ENCODE measurements at regions not wholly inside any gene's neighbourhood (a gene's known extent, or its start where the extent isn't known, plus 50 kb on each side); places are given as distances from the start of the nearest gene placed in this dataset.

DNA sequence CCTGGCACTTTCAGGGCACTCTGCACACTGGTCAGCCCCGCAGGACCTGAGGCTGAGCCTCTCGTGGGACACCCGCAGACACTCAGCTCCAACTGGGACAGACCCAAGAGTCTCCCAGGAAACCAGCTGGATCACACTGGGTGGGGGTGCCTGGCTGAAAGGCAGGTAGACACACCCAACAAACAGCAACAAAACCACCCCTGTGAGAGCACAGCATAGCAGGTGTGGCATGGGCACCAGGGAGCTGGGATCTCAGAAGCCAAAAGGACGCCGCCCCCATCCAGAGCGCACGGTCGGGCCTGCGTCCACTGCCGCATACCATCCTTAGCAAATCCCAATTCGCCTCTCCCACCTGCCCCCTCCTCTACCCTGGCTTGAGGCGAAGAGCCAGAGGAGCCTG lies 154.2 kb upstream of the LINGO1 start:
- no peak for ATAC-seq
- DNase-seq (ENCODE audit: low read depth, low spot score): no peak
- ChIA-PET CTCF (no interaction called here), POLR2A (no interaction called here)
- H3K4me3 ChIP-seq (ENCODE audit: low read depth in 2 of 2, low read length in 2 of 2): no peak overlapping the region
- no peaks in the 10 kb centered on the region for H3K9me3 ChIP-seq (ENCODE audit: control insufficient read depth, insufficient read depth, low read depth, low read length)
- H3K27ac ChIP-seq (ENCODE audit: low read length): no peak overlapping the region
- TF ChIP-seq, protein P1, sequence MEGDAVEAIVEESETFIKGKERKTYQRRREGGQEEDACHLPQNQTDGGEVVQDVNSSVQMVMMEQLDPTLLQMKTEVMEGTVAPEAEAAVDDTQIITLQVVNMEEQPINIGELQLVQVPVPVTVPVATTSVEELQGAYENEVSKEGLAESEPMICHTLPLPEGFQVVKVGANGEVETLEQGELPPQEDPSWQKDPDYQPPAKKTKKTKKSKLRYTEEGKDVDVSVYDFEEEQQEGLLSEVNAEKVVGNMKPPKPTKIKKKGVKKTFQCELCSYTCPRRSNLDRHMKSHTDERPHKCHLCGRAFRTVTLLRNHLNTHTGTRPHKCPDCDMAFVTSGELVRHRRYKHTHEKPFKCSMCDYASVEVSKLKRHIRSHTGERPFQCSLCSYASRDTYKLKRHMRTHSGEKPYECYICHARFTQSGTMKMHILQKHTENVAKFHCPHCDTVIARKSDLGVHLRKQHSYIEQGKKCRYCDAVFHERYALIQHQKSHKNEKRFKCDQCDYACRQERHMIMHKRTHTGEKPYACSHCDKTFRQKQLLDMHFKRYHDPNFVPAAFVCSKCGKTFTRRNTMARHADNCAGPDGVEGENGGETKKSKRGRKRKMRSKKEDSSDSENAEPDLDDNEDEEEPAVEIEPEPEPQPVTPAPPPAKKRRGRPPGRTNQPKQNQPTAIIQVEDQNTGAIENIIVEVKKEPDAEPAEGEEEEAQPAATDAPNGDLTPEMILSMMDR (IDR thresholded peaks at IDR 0.05): no peak
- TF ChIP-seq TCF7L2 (IDR thresholded peaks at IDR 0.05; ENCODE audit: low read depth, low read length) (no peak), POLR2AphosphoS5 (IDR thresholded peaks at IDR 0.05; ENCODE audit: low read depth, low read length) (no peak)
- BruUV-seq (replicated peaks): no TSS peak
- H3K27me3 ChIP-seq (ENCODE audit: control insufficient read depth, insufficient read depth, low read length): no peaks in the 10 kb centered on the region
- H3K4me1 ChIP-seq (ENCODE audit: control insufficient read depth, insufficient read depth, low read length): no peaks in the 10 kb centered on the region
- no peaks in the 10 kb centered on the region for H3K36me3 ChIP-seq (ENCODE audit: control insufficient read depth, insufficient read depth, low read length)
- intact Hi-C loops (cut with micrococcal nuclease; ENCODE audit: unreplicated experiment): no loop called here
- in situ Hi-C loops (cut with HindIII; ENCODE audit: low pct_unique_long_range_greater_than_20kb, low sequenced_read_pairs): no loop called here

DNA sequence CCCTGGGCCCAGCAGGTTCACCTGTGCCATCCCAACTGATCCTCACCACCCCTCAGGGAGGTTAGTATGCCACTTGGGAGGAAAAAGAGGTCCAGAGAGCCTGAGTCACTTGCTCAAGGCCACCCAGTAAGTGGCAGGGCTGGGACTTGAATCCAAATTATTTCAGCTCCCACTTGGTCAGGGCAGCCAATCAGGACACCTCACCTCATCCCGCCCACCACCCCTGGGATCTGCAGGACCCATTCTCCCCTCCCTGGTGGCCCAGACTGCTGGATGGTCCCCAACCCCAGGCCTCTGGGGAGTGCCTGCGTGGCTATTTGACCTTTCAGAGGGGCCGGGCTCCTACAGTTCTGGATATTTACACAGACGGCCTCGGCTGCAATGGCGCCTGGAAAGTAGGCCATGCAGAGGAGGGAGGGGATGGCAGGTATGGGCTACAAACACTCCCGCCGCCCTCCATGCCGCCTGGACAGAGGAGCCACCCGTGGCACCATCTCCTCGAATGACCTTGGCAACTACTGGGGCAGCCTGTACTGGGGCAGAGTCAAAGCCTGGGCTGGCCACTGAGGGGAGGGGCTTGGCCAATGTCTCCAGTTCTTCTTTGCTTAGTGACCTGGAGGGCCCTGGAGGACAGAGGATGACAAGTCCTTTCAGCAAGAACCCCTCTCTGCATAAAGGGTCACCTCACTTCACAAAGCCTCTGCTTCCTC lies 153.6 kb upstream of the LINGO1 start:
- H3K9me3 ChIP-seq (ENCODE audit: control insufficient read depth, insufficient read depth, low read depth, low read length): no peaks in the 10 kb centered on the region
- H3K4me1 ChIP-seq (ENCODE audit: control insufficient read depth, insufficient read depth, low read length): no peaks in the 10 kb centered on the region
- in situ Hi-C loops (cut with HindIII; ENCODE audit: low pct_unique_long_range_greater_than_20kb, low sequenced_read_pairs): no loop called here
- ATAC-seq: no peak
- no peak for DNase-seq (ENCODE audit: low read depth, low spot score)
- BruUV-seq (replicated peaks): no TSS peak
- ChIA-PET CTCF (no interaction called here), POLR2A (no interaction called here)
- intact Hi-C loops (cut with micrococcal nuclease; ENCODE audit: unreplicated experiment): no loop called here
- no peak overlapping the region for H3K4me3 ChIP-seq (ENCODE audit: low read depth in 2 of 2, low read length in 2 of 2)
- no peaks in the 10 kb centered on the region for H3K27me3 ChIP-seq (ENCODE audit: control insufficient read depth, insufficient read depth, low read length)
- no peak overlapping the region for H3K27ac ChIP-seq (ENCODE audit: low read length)
- no peaks in the 10 kb centered on the region for H3K36me3 ChIP-seq (ENCODE audit: control insufficient read depth, insufficient read depth, low read length)
- TF ChIP-seq SIN3A (IDR thresholded peaks at IDR 0.05; ENCODE audit: borderline replicate concordance, insufficient read depth, low read depth, low read length) (no peak), TCF7L2 (IDR thresholded peaks at IDR 0.05; ENCODE audit: low read depth, low read length) (no peak), POLR2AphosphoS5 (IDR thresholded peaks at IDR 0.05; ENCODE audit: low read depth, low read length) (no peak)
- TF ChIP-seq, protein P1 (IDR thresholded peaks at IDR 0.05): no peak
- TF ChIP-seq, protein P2, sequence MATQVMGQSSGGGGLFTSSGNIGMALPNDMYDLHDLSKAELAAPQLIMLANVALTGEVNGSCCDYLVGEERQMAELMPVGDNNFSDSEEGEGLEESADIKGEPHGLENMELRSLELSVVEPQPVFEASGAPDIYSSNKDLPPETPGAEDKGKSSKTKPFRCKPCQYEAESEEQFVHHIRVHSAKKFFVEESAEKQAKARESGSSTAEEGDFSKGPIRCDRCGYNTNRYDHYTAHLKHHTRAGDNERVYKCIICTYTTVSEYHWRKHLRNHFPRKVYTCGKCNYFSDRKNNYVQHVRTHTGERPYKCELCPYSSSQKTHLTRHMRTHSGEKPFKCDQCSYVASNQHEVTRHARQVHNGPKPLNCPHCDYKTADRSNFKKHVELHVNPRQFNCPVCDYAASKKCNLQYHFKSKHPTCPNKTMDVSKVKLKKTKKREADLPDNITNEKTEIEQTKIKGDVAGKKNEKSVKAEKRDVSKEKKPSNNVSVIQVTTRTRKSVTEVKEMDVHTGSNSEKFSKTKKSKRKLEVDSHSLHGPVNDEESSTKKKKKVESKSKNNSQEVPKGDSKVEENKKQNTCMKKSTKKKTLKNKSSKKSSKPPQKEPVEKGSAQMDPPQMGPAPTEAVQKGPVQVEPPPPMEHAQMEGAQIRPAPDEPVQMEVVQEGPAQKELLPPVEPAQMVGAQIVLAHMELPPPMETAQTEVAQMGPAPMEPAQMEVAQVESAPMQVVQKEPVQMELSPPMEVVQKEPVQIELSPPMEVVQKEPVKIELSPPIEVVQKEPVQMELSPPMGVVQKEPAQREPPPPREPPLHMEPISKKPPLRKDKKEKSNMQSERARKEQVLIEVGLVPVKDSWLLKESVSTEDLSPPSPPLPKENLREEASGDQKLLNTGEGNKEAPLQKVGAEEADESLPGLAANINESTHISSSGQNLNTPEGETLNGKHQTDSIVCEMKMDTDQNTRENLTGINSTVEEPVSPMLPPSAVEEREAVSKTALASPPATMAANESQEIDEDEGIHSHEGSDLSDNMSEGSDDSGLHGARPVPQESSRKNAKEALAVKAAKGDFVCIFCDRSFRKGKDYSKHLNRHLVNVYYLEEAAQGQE (IDR thresholded peaks at IDR 0.05; ENCODE audit: insufficient read depth in 1 of 2, low read depth in 2 of 2, low read length in 1 of 2): no peak

All from Panc1 (cell line).